Mesothelial cell of epicardium (in vitro differentiated cells): ENCODE measurements at regions not wholly inside any gene's neighbourhood (a gene's known extent, or its start where the extent isn't known, plus 50 kb on each side); places are given as distances from the start of the nearest gene placed in this dataset.

Experiments used
- DNase-seq, 2 experiments: peaks; one replicate each; pipeline ENCODE4 v3.0.0; 2021; ENCODE audit warnings: low spot score in 2 of 2; ENCODE audit not compliant: unreplicated experiment in 2 of 2
- H3K27ac Mint-ChIP-seq: 2 replicates; pipeline ENCODE4 v1.8.0; 2021; ENCODE audit warnings: mixed read lengths
- H3K27me3 Mint-ChIP-seq: 2 replicates; pipeline ENCODE4 v1.8.0; 2021; ENCODE audit warnings: low read depth, mixed read lengths
- H3K36me3 Mint-ChIP-seq: 2 replicates; pipeline ENCODE4 v1.8.0; 2021; ENCODE audit warnings: mixed read lengths
- H3K4me1 Mint-ChIP-seq: 2 replicates; pipeline ENCODE4 v1.8.0; 2021; ENCODE audit warnings: mixed read lengths
- H3K4me3 Mint-ChIP-seq: 2 replicates; pipeline ENCODE4 v1.8.0; 2021; ENCODE audit warnings: mild to moderate bottlenecking, moderate library complexity, mixed read lengths
- H3K9me3 Mint-ChIP-seq: 2 replicates; pipeline ENCODE4 v1.8.0; 2021; ENCODE audit warnings: mixed read lengths
- TF ChIP-seq, protein P1 (sequence below): fragments of 200-600 bp; sonication (generic); IDR thresholded peaks from one replicate; pipeline ENCODE4 v1.5.0; 2021; ENCODE audit warnings: antibody characterized with exemption; ENCODE audit not compliant: unreplicated experiment

DNA sequence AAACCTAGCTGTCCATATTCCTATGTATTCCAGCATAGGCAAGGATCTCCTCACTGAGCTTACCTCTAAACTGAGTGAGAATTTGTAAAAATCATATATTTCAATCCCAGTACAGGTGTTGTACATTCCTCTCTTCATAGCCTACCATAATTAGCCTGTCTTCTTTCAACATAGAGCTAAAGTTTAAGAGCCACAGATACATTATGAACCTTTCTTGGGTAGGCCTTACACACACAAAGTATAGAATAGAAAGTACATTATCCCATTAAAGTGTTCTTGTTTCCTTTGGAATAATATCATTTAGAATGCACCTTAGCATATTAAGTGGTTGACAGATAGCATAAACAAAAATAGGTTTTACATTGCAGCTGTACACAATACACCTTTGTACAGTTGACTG, 282.1 kb upstream of the TMEM161B start:
- no peaks in the 10 kb centered on the region for H3K9me3 Mint-ChIP-seq
- H3K4me3 Mint-ChIP-seq = no peak overlapping the region
- no peaks in the 10 kb centered on the region for H3K27me3 Mint-ChIP-seq
- no peak for DNase-seq
- TF ChIP-seq, protein P1, sequence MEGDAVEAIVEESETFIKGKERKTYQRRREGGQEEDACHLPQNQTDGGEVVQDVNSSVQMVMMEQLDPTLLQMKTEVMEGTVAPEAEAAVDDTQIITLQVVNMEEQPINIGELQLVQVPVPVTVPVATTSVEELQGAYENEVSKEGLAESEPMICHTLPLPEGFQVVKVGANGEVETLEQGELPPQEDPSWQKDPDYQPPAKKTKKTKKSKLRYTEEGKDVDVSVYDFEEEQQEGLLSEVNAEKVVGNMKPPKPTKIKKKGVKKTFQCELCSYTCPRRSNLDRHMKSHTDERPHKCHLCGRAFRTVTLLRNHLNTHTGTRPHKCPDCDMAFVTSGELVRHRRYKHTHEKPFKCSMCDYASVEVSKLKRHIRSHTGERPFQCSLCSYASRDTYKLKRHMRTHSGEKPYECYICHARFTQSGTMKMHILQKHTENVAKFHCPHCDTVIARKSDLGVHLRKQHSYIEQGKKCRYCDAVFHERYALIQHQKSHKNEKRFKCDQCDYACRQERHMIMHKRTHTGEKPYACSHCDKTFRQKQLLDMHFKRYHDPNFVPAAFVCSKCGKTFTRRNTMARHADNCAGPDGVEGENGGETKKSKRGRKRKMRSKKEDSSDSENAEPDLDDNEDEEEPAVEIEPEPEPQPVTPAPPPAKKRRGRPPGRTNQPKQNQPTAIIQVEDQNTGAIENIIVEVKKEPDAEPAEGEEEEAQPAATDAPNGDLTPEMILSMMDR = no peak
- H3K36me3 Mint-ChIP-seq = no peaks in the 10 kb centered on the region
- peaks cover 2% of the 10 kb centered on the region for H3K4me1 Mint-ChIP-seq
- no peak overlapping the region for H3K27ac Mint-ChIP-seq

DNA sequence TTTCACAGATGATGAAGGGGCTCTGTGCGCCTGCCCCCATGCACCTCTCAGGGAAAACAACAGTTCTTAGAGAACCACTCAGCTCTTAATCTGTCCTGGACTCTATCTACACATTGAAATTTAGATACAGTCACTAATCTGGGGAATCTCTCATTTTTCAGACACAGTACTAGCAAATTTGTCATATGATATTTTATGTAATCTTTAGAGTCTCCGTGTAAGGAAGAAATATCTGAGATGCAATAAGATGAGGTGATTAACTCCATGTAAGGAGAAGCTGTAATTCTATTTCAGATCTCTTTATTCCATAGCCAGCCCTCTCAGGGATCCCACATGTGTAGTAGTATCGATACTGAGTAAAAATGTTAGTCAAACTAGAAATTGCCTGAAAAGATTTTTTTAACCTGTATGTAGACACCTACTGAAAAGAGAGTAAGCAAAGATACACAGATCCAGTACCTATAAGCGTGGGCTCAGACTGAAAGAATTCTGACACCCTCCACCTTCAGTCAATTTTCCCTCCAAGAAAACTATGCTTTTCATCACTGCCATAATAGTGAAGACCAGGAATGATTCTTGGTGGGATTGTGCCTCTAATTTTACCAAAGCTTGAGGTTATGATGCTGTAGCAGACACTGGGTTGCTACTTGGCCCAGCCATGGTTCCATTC, 279.6 kb upstream of the TMEM161B start:
- TF ChIP-seq, protein P1 = no peak
- Mint-ChIP-seq H3K9me3 (no peaks in the 10 kb centered on the region), H3K4me3 (no peak overlapping the region), H3K27ac (no peak overlapping the region), H3K4me1 (no peaks in the 10 kb centered on the region), H3K27me3 (no peaks in the 10 kb centered on the region), H3K36me3 (no peaks in the 10 kb centered on the region)
- DNase-seq = no peak

DNA sequence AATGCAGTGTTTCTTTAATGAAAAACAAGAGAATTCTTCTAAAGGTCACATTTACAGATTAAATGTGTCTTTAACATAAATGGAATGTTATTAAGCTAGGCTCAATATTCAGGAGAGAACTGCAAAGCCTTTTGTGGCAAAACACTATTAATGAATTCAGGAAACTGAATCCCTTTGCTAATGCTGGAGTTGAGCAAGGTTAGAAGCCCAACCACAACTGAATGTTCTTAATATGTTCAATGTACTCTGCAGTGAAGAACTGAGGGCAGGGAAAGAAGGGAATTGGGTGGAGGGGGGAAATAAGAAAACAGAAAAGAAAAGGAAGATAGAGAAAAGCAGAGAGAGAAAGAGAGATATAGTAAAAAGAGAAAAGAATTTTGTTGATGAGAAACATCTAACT, 276.7 kb upstream of the TMEM161B start:
- DNase-seq = no peak
- Mint-ChIP-seq H3K36me3 (no peaks in the 10 kb centered on the region), H3K9me3 (no peaks in the 10 kb centered on the region), H3K4me1 (peaks cover 7% of the 10 kb centered on the region), H3K27me3 (no peaks in the 10 kb centered on the region), H3K27ac (no peak overlapping the region), H3K4me3 (no peak overlapping the region)
- TF ChIP-seq, protein P1 = no peak

DNA sequence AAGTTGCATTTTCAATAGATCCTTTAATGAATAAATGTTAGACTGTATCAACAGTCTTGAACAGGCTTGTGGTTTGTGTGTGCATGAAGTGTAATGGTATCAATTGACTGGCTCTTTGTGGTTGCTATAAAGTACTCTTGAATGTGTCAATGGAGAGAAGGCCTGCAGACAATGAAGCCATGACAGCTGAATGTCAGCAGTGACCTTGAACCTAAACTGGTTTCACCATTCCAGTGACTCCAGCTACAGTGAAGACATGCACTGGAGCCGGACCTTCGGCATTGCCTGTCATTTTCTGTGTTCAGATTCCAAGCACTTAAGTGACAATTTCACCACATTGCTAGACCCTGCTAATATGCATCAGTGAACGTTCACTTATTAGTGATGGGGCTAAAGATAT, 276.0 kb upstream of the TMEM161B start:
- Mint-ChIP-seq H3K9me3 (no peaks in the 10 kb centered on the region), H3K4me3 (no peak overlapping the region), H3K36me3 (no peaks in the 10 kb centered on the region), H3K27ac (no peak overlapping the region), H3K4me1 (peaks cover 7% of the 10 kb centered on the region), H3K27me3 (no peaks in the 10 kb centered on the region)
- DNase-seq = no peak
- TF ChIP-seq, protein P1 = no peak

DNA sequence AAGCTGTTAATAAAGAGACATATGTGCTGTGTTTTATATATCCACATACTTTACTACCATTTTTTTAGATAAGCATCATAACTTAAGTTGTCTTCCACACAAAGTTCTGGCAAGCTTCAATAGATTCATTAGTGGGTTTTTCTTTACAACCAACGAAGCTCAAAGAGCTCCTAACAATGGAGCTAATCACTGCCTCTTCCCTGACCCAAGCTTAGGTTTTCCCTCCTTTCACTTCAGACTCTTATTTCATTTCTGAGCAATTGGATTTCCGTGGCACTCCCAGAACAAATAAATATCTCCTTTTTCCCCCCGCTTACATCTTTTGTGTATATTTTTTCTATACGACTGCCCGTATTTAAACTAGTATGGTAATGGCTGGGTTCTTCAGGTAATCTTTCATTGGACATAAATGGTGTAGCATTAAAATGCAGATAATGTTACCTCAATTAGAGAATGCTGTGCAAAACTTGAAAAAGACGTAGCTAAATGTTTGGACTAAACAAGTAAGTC, 275.5 kb upstream of the TMEM161B start:
- Mint-ChIP-seq H3K27me3 (no peaks in the 10 kb centered on the region), H3K4me3 (no peak overlapping the region), H3K9me3 (no peaks in the 10 kb centered on the region), H3K4me1 (peaks cover 12% of the 10 kb centered on the region), H3K36me3 (no peaks in the 10 kb centered on the region), H3K27ac (no peak overlapping the region)
- TF ChIP-seq, protein P1 = no peak
- no peak for DNase-seq
